Endothelial cell of umbilical vein (primary cell): ENCODE measurements at regions not wholly inside any gene's neighbourhood (a gene's known extent, or its start where the extent isn't known, plus 50 kb on each side); places are given as distances from the start of the nearest gene placed in this dataset.

Experiments
- BruUV-seq: library from RNA; stranded (reverse); fragments of 400-500 nt; replicated peaks from 2 replicates; lab custom pipeline; 2021; lab: Mats Ljungman, UMichigan
- CTCF ChIA-PET: fragments of 300-600, 350-600 bp; sonication (Branson Sonifier 250); formaldehyde crosslinking; loops from one replicate; lab custom pipeline; 2021; ENCODE audit warnings: antibody characterized with exemption, inconsistent platforms; lab: Charles Lee
- POLR2A ChIA-PET: fragments of 300-600, 350-600 bp; sonication (Branson Sonifier 250); formaldehyde crosslinking; loops from one replicate; lab custom pipeline; 2021; ENCODE audit warnings: antibody characterized with exemption, inconsistent platforms; lab: Charles Lee
- DNase-seq: peaks from one replicate; pipeline ENCODE4 v3.0.0-alpha.2; 2011; ENCODE audit warnings: low read depth, low spot score
- FAIRE-seq: peaks from 2 replicates; lab custom pipeline; 2011; peaks lifted over from hg19 to GRCh38; lab: Jason Lieb, UNC
- H2AFZ ChIP-seq: 2 replicates; pipeline ENCODE4 v1.6.0; 2012; ENCODE audit warnings: low read depth, low read length, control low read depth, inconsistent platforms
- H3K27ac ChIP-seq: 2 replicates; pipeline ENCODE4 v1.5.1; 2011; ENCODE audit warnings: low read depth, mild to moderate bottlenecking, control low read depth, low read length, moderate library complexity; ENCODE audit not compliant: insufficient read depth
- H3K27me3 ChIP-seq, 2 experiments: 2 replicates each; pipeline versions ENCODE4 v1.6.0 to v1.6.1; 2011; ENCODE audit warnings: low read length in 2 of 2, mixed read lengths in 1 of 2; ENCODE audit not compliant: control insufficient read depth in 2 of 2, insufficient read depth in 2 of 2
- H3K36me3 ChIP-seq, 2 experiments: 2 replicates in 1 of 2; 3 replicates in 1 of 2; pipeline ENCODE4 v1.5.1; 2011; ENCODE audit warnings: low read length in 2 of 2, mild to moderate bottlenecking in 1 of 2, moderate library complexity in 1 of 2; ENCODE audit not compliant: control insufficient read depth in 2 of 2, insufficient read depth in 2 of 2; ENCODE audit errors: extremely low read depth in 1 of 2
- H3K4me1 ChIP-seq: 3 replicates; pipeline ENCODE4 v1.5.1; 2011; ENCODE audit warnings: mild to moderate bottlenecking, low read length; ENCODE audit not compliant: control insufficient read depth, insufficient read depth; ENCODE audit errors: extremely low read depth
- H3K4me2 ChIP-seq: 2 replicates; pipeline ENCODE4 v1.6.1; 2011; ENCODE audit warnings: low read length, control low read depth, mixed read lengths; ENCODE audit not compliant: insufficient read depth
- H3K4me3 ChIP-seq, 3 experiments: fragments of 200-600 bp in 1 of 3; sonication (generic), shearing (Covaris generic) in 1 of 3; replicated peaks in 1 of 3; 2 replicates each; pipeline ENCODE4 v1.5.1; 2011 to 2016; ENCODE audit warnings: control low read depth in 3 of 3, low read length in 3 of 3, mild to moderate bottlenecking in 2 of 3, inconsistent platforms in 1 of 3, low read depth in 1 of 3, moderate library complexity in 1 of 3; ENCODE audit not compliant: insufficient read depth in 1 of 3
- H3K79me2 ChIP-seq: 2 replicates; pipeline ENCODE4 v1.6.0; 2012; ENCODE audit warnings: low read length, inconsistent platforms; ENCODE audit not compliant: control insufficient read depth, insufficient read depth
- H3K9ac ChIP-seq: replicated peaks from 2 replicates; pipeline ENCODE3; 2011; ENCODE audit warnings: low read length, control low read depth; ENCODE audit not compliant: insufficient read depth; ENCODE audit errors: extremely low read depth
- H3K9me1 ChIP-seq: replicated peaks from 3 replicates; pipeline ENCODE4 v1.6.0; 2011; ENCODE audit warnings: mild to moderate bottlenecking, low read length; ENCODE audit not compliant: control insufficient read depth, insufficient read depth; ENCODE audit errors: extremely low read depth
- H3K9me3 ChIP-seq: replicated peaks from 2 replicates; pipeline ENCODE4 v1.5.1; 2012; ENCODE audit warnings: low read length, inconsistent platforms; ENCODE audit not compliant: control insufficient read depth, insufficient read depth
- H4K20me1 ChIP-seq: replicated peaks from 2 replicates; pipeline ENCODE3; 2011; ENCODE audit warnings: mild to moderate bottlenecking, low read length; ENCODE audit not compliant: control insufficient read depth, insufficient read depth; ENCODE audit errors: extremely low read depth
- GATA2 ChIP-seq: IDR thresholded peaks from 2 replicates; pipeline ENCODE4 v1.7.0; 2011; ENCODE audit warnings: low read depth, mild to moderate bottlenecking, moderate library complexity, mixed read lengths, low read length; ENCODE audit not compliant: insufficient read length, insufficient read depth
- dilution Hi-C: fragments of 300-500 bp; cut with MboI; formaldehyde crosslinking; loops from one replicate; pipeline ENCODE4 v1.15.0; 2019; ENCODE audit warnings: low sequenced_read_pairs; ENCODE audit not compliant: extremely low pct_ligation_motif_present
- intact Hi-C: fragments of 100-400 bp; cut with micrococcal nuclease; formaldehyde crosslinking; loops from one replicate; pipeline ENCODE4 v1.10.0; 2022
- TF ChIP-seq, protein P1 (sequence below), 2 donors: IDR thresholded peaks; 1 replicate in 1 of 2; 2 replicates in 1 of 2; pipeline ENCODE4 v1.5.1; 2011; ENCODE audit warnings: low read length in 2 of 2, mild to moderate bottlenecking in 2 of 2, moderate library complexity in 2 of 2, control low read depth in 1 of 2, inconsistent platforms in 1 of 2, low read depth in 1 of 2; ENCODE audit not compliant: insufficient read depth in 1 of 2; ENCODE audit errors: extremely low read depth in 1 of 2

DNA sequence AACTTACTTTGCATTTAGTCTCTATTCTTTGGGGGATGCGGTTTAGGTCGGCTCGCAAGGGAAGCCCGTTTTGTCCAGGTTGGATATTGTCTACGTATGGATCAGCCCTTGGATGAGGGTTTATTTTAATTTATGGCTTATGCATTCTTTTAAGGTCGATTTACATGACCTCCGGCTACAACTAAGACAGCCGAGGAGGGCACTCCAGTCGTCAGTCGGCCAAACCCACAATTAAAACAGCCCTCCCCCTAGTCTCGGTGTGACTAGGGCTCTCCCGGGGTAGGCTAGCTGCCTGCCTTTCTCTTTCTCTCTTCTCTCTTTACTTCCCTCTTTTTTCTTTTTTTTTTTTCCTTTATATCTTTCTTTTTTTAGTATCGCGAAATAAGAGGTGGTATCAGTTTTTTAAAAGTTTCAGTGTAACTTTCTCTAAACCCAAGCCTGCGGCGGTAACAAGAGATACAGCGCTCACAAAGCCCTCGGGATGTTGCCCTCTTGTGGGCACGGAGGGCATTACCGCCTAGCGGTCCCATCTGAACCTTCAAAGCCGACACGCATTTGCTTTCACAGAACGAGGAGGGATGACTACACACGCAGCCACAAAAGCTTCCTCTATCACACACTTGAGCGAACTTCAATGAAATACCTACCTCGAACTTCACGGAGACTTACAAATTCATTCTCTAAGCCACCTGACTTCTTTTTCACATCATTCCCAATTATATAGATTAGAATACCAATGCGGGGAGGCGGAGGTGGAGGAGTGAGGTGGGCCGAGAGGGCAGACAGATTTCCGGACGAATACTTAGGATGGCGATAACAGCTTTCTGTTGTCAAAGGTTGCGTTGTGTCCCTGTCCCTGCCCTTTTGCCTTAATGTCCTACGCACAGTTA lies 132.3 kb upstream of the C11orf58 start:
- H3K27ac ChIP-seq: no peak overlapping the region
- H3K9ac ChIP-seq: peak overlapping the region; percentile 24
- peak overlapping the region; percentile 12 to 80 (median 56) for H3K4me3 ChIP-seq
- H3K36me3 ChIP-seq: no peaks in the 10 kb centered on the region
- no peaks in the 10 kb centered on the region for H4K20me1 ChIP-seq
- no TSS peak for BruUV-seq
- dilution Hi-C loops: no loop called here
- peak overlapping the region; percentile 97 for H3K4me2 ChIP-seq
- H3K27me3 ChIP-seq: peaks cover 37 to 48% of the 10 kb centered on the region in 2 experiments
- H3K9me3 ChIP-seq: no peaks in the 10 kb centered on the region
- DNase-seq: peak; percentile 91
- intact Hi-C loops: loop anchor here (1.0 to 10.0 kb wide), 6 partner anchors 411 to 956 kb away; no protein-coding TSS in a partner anchor
- H3K4me1 ChIP-seq: peaks cover 29% of the 10 kb centered on the region
- CTCF ChIA-PET: interaction anchor here (0.6 to 3.2 kb wide), 10 partner anchors 8 to 958 kb away, joined by 3 to 24 read pairs (median 4); no protein-coding TSS in a partner anchor
- TF ChIP-seq, protein P1, sequence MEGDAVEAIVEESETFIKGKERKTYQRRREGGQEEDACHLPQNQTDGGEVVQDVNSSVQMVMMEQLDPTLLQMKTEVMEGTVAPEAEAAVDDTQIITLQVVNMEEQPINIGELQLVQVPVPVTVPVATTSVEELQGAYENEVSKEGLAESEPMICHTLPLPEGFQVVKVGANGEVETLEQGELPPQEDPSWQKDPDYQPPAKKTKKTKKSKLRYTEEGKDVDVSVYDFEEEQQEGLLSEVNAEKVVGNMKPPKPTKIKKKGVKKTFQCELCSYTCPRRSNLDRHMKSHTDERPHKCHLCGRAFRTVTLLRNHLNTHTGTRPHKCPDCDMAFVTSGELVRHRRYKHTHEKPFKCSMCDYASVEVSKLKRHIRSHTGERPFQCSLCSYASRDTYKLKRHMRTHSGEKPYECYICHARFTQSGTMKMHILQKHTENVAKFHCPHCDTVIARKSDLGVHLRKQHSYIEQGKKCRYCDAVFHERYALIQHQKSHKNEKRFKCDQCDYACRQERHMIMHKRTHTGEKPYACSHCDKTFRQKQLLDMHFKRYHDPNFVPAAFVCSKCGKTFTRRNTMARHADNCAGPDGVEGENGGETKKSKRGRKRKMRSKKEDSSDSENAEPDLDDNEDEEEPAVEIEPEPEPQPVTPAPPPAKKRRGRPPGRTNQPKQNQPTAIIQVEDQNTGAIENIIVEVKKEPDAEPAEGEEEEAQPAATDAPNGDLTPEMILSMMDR (IDR thresholded peaks at IDR 0.05; ENCODE audit: extremely low read depth in 1 of 2, insufficient read depth in 1 of 2, low read depth in 1 of 2, low read length in 2 of 2): peak; percentile 89 to 94
- no peak for TF ChIP-seq GATA2
- no peaks in the 10 kb centered on the region for H3K9me1 ChIP-seq
- FAIRE-seq: peak; percentile 97
- no peaks in the 10 kb centered on the region for H3K79me2 ChIP-seq
- H2AFZ ChIP-seq: peak overlapping the region; percentile 56
- POLR2A ChIA-PET: no interaction called here
